K562 (cell line): ENCODE measurements at regions not wholly inside any gene's neighbourhood (a gene's known extent, or its start where the extent isn't known, plus 50 kb on each side); places are given as distances from the start of the nearest gene placed in this dataset.

Experiments
- ATAC-seq: fragments of 200-7000 bp; cut with Tn5 transposase; 3 replicates; pipeline ENCODE4 v1.9.1; 2020; ENCODE audit warnings: moderate library complexity
- BruUV-seq: library from RNA; stranded (reverse); fragments of 400-500 nt; replicated peaks from 2 replicates; lab custom pipeline; 2021; lab: Mats Ljungman, UMichigan
- CTCF ChIA-PET: fragments of 300-600 bp; formaldehyde crosslinking; extraction: SDS; loops from one replicate; lab custom pipeline; 2021; ENCODE audit warnings: low intra/inter-chr PET ratio; lab: Yijun Ruan, JAX
- POLR2A ChIA-PET: fragments of 300-600, 350-650 bp; sonication (Branson Sonifier 250); formaldehyde crosslinking; extraction: SDS; loops from one replicate; lab custom pipeline; 2021; ENCODE audit warnings: antibody characterized with exemption, inconsistent platforms; lab: Yijun Ruan, JAX
- DNase-seq, 4 experiments: peaks; one replicate each; pipeline versions ENCODE4 v3.0.0 to v3.0.0-alpha.2; 2011 to 2018; ENCODE audit warnings: low spot score in 3 of 4, mixed read lengths in 3 of 4; ENCODE audit errors: extremely low read depth in 1 of 4
- FAIRE-seq: peaks from 2 replicates; lab custom pipeline; 2011; peaks lifted over from hg19 to GRCh38; lab: Jason Lieb, UNC
- H2AFZ ChIP-seq: 2 replicates; pipeline ENCODE4 v1.6.0; 2011; ENCODE audit warnings: low read depth, low read length, control low read depth, inconsistent platforms
- H3K27ac ChIP-seq: fragments of 200-600 bp; 3 replicates; pipeline ENCODE4 v1.8.0; 2011; ENCODE audit warnings: low read depth, mild to moderate bottlenecking, control low read depth, inconsistent platforms, low read length, moderate library complexity, mixed read lengths; ENCODE audit errors: extremely low read depth
- H3K27me3 ChIP-seq, 2 experiments: fragments of 300-600 bp in 1 of 2; 2 replicates in 1 of 2; 3 replicates in 1 of 2; pipeline versions ENCODE4 v1.6.0 to v1.8.0; 2011; ENCODE audit warnings: inconsistent platforms in 2 of 2, low read length in 2 of 2, mild to moderate bottlenecking in 1 of 2, mixed read lengths in 1 of 2, moderate library complexity in 1 of 2; ENCODE audit not compliant: control insufficient read depth in 2 of 2, insufficient read depth in 2 of 2
- H3K36me3 ChIP-seq: fragments of 300-600 bp; 3 replicates; pipeline ENCODE4 v1.8.0; 2011; ENCODE audit warnings: mild to moderate bottlenecking, low read length, inconsistent platforms; ENCODE audit not compliant: control insufficient read depth, insufficient read depth
- H3K4me1 ChIP-seq, 2 experiments: fragments of 200-600 bp in 1 of 2; replicated peaks in 1 of 2; 2 replicates in 1 of 2; 3 replicates in 1 of 2; pipeline versions ENCODE4 v1.5.1 to v1.8.0; 2011; ENCODE audit warnings: inconsistent platforms in 2 of 2, low read length in 2 of 2, mild to moderate bottlenecking in 1 of 2, mixed read lengths in 1 of 2, moderate library complexity in 1 of 2; ENCODE audit not compliant: control insufficient read depth in 2 of 2, insufficient read depth in 2 of 2
- H3K4me2 ChIP-seq: 2 replicates; pipeline ENCODE4 v1.6.1; 2011; ENCODE audit warnings: low read length, control low read depth, inconsistent platforms, mixed read lengths; ENCODE audit not compliant: insufficient read depth
- H3K4me3 ChIP-seq: fragments of 200-600 bp; sonication (generic), shearing (Covaris generic); 2 replicates; pipeline ENCODE4 v1.5.1; 2016; ENCODE audit warnings: control low read depth, inconsistent platforms
- H3K79me2 ChIP-seq: fragments of 200-600 bp; 3 replicates; pipeline ENCODE4 v1.8.0; 2011; ENCODE audit warnings: low read length, inconsistent platforms; ENCODE audit not compliant: control insufficient read depth, insufficient read depth
- H3K9ac ChIP-seq, 2 experiments: 2 replicates each; pipeline versions ENCODE4 v1.6.0 to v1.6.1; 2011; ENCODE audit warnings: low read depth in 2 of 2, low read length in 2 of 2, control low read depth in 1 of 2, inconsistent platforms in 1 of 2, mild to moderate bottlenecking in 1 of 2, mixed read lengths in 1 of 2; ENCODE audit not compliant: insufficient read depth in 1 of 2
- H3K9me1 ChIP-seq: one replicate; pipeline ENCODE4 v1.6.0; 2011; ENCODE audit warnings: inconsistent platforms, mild to moderate bottlenecking, low read length, moderate library complexity; ENCODE audit not compliant: control insufficient read depth, insufficient read depth
- H3K9me3 ChIP-seq: replicated peaks from 2 replicates; pipeline ENCODE4 v1.5.1; 2011; ENCODE audit warnings: low read depth, low read length, inconsistent platforms; ENCODE audit not compliant: control insufficient read depth, insufficient read depth
- H4K20me1 ChIP-seq: replicated peaks from 2 replicates; pipeline ENCODE4 v1.6.1; 2011; ENCODE audit warnings: low read length, inconsistent platforms, mixed read lengths; ENCODE audit not compliant: control insufficient read depth, insufficient read depth
- ARHGAP35 ChIP-seq: fragments of 450-650 bp; IDR thresholded peaks from 2 replicates; pipeline ENCODE4 v1.6.1; 2018; ENCODE audit not compliant: partially characterized antibody
- CHD1 ChIP-seq: fragments of 200-600 bp; sonication (generic); IDR thresholded peaks from one replicate; pipeline ENCODE4 v1.6.1; 2012; ENCODE audit warnings: mild to moderate bottlenecking, moderate library complexity, low read length, inconsistent platforms
- FOXA1 ChIP-seq: fragments of 450-650 bp; IDR thresholded peaks from 2 replicates; pipeline ENCODE4 v1.6.1; 2016; ENCODE audit warnings: mild to moderate bottlenecking, borderline replicate concordance
- HINFP ChIP-seq: fragments of 450-650 bp; conservative IDR thresholded peaks from 2 replicates; pipeline ENCODE4 v1.6.1; 2016; ENCODE audit warnings: missing genetic modification characterization, low read depth, mild to moderate bottlenecking, control low read depth, missing compliant biosample characterization
- MCM7 ChIP-seq, 2 experiments: fragments of 450-650 bp; IDR thresholded peaks; 2 replicates each; pipeline ENCODE4 v1.6.1; 2016 to 2018
- NR4A1 ChIP-seq, 2 experiments: fragments of 250-450 bp in 1 of 2; fragments of 450-650 bp in 1 of 2; sonication (Bioruptor Pico) in 1 of 2; IDR thresholded peaks; 2 replicates each; pipeline versions ENCODE4 v1.4.0 to v1.6.1; 2016 to 2020; ENCODE audit warnings: mild to moderate bottlenecking in 2 of 2, missing compliant biosample characterization in 1 of 2, missing genetic modification characterization in 1 of 2, moderate library complexity in 1 of 2
- RBBP5 ChIP-seq: fragments of 200-600 bp; sonication (generic); IDR thresholded peaks from 2 replicates; pipeline ENCODE4 v1.6.1; 2012; ENCODE audit warnings: borderline replicate concordance, mild to moderate bottlenecking, low read length, control low read depth, inconsistent platforms; ENCODE audit not compliant: insufficient read depth, poor library complexity, severe bottlenecking
- SMARCA4 ChIP-seq: fragments of 450-650 bp; IDR thresholded peaks from 2 replicates; pipeline ENCODE4 v1.6.1; 2016
- ZBTB17 ChIP-seq: fragments of 450-650 bp; formaldehyde crosslinking; IDR thresholded peaks from 2 replicates; pipeline ENCODE4 v1.4.0; 2020; ENCODE audit warnings: mild to moderate bottlenecking
- ZNF277 ChIP-seq: fragments of 250-450 bp; sonication (Bioruptor Pico); IDR thresholded peaks from 2 replicates; pipeline ENCODE4 v1.8.0; 2022; ENCODE audit warnings: inconsistent platforms, mild to moderate bottlenecking, moderate library complexity, borderline replicate concordance
- ZNF644 ChIP-seq: fragments of 200-800 bp; sonication (Bioruptor generic); IDR thresholded peaks from 2 replicates; pipeline ENCODE4 v1.6.1; 2016; ENCODE audit warnings: low read depth, missing genetic modification characterization, missing compliant biosample characterization
- ZNF699 ChIP-seq: fragments of 250-450 bp; sonication (Bioruptor Pico); IDR thresholded peaks from 2 replicates; pipeline ENCODE4 v1.8.0; 2021; ENCODE audit warnings: mild to moderate bottlenecking, moderate library complexity; ENCODE audit not compliant: insufficient replicate concordance
- WGBS: fragments of 100-300 bp; shearing (Covaris generic); methylation state at CpG from one replicate; pipeline ENCODE4 v1.1.6; 2016; ENCODE audit warnings: low coverage, mixed read lengths; ENCODE audit not compliant: insufficient coverage; ENCODE audit errors: missing lambda C conversion rate; 5-methylcytosine and 5-hydroxymethylcytosine counted together
- in situ Hi-C: fragments of 300-500 bp; cut with MboI; formaldehyde crosslinking; loops from 4 replicates; pipeline ENCODE4 v1.15.0; 2018; ENCODE audit warnings: inconsistent platforms, mixed read lengths
- intact Hi-C: fragments of 100-400 bp; cut with micrococcal nuclease; formaldehyde crosslinking; loops from 2 replicates; pipeline ENCODE4 v1.14.2; 2022

- Histone ChIP-seq H3K27me3 (peaks cover 13 to 39% of the 10 kb centered on the region in 2 experiments; a peak in 4 of 5 replicates), H3K27ac (no peak overlapping the region), H3K36me3 (no peaks in the 10 kb centered on the region), H3K4me2 (no peak overlapping the region), H2AFZ (no peak overlapping the region), H3K9ac (no peak overlapping the region), H4K20me1 (no peaks in the 10 kb centered on the region; the same call in 1 of the 2 replicates), H3K4me3 (no peak overlapping the region), H3K4me1 (no peaks in the 10 kb centered on the region), H3K9me3 (no peaks in the 10 kb centered on the region), H3K79me2 (no peaks in the 10 kb centered on the region), H3K9me1 (no peaks in the 10 kb centered on the region)
- ChIA-PET CTCF (no interaction called here), POLR2A (interaction anchor here (0.5 kb wide), 1 partner anchor 861 kb away, joined by 3 read pairs; no protein-coding TSS in a partner anchor)
- in situ Hi-C loops (no loop called here), intact Hi-C loops (no loop called here)
- BruUV-seq, result no TSS peak
- no peak for DNase-seq
- no peak for FAIRE-seq
- no peak for ATAC-seq
- WGBS, result 0% methylated on average over 12 of the region's 12 CpGs
- TF ChIP-seq RBBP5 (no peak), MCM7 (IDR thresholded peaks at IDR 0.05) (no peak), ZBTB17 (CRISPR knock-in tag) (no peak), ZNF644 (tag) (no peak), FOXA1 (no peak), ZNF699 (CRISPR knock-in tag) (no peak), HINFP (no peak), SMARCA4 (no peak), ARHGAP35 (no peak), ZNF277 (no peak), CHD1 (no peak), NR4A1 (CRISPR knock-in tag; IDR thresholded peaks at IDR 0.05) (no peak), NR4A1 (tag; IDR thresholded peaks at IDR 0.05) (no peak)
These were observed 285.4 kb downstream of the SMOC2 start for GRCh38 chr6:168726312-168726856.
